LNCaP clone FGC (cell line): ENCODE measurements at regions not wholly inside any gene's neighbourhood (a gene's known extent, or its start where the extent isn't known, plus 50 kb on each side); places are given as distances from the start of the nearest gene placed in this dataset.
"Not testable (repeated sequence)": the region's sequence is repeated elsewhere in the genome, so short reads cannot be mapped to it uniquely, and the experiment has no call there.

Experiments used
- DNase-seq: peaks from one replicate; pipeline ENCODE4 v3.0.0-alpha.2; 2011; ENCODE audit warnings: low read depth
- H3K4me3 ChIP-seq: 2 replicates; pipeline ENCODE4 v1.5.1; 2011; ENCODE audit warnings: mild to moderate bottlenecking, low read depth, low read length, control low read depth
- CTCF ChIP-seq: IDR thresholded peaks from 2 replicates; pipeline ENCODE4 v1.5.1; 2012; ENCODE audit warnings: mild to moderate bottlenecking; ENCODE audit not compliant: control insufficient read depth, insufficient read depth; ENCODE audit errors: extremely low read depth

- H3K4me3 ChIP-seq: no peak overlapping the region
- DNase-seq: no peak
- no peak for TF ChIP-seq CTCF
These were observed 1024.0 kb upstream of the SLIT2 start for GRCh38 chr4:19227701-19228100.

GRCh38 chr4:19224820-19225219, 1026.9 kb upstream of the SLIT2 start:
- no peak overlapping the region for H3K4me3 ChIP-seq
- peak; percentile 42 for TF ChIP-seq CTCF
- peak; percentile 4 for DNase-seq

- H3K4me3 ChIP-seq: no peak overlapping the region
- no peak for TF ChIP-seq CTCF
- no peak for DNase-seq
These were observed 1035.2 kb upstream of the SLIT2 start for GRCh38 chr4:19216476-19216875.

- H3K4me3 ChIP-seq: no peak overlapping the region
- TF ChIP-seq CTCF: no peak
- no peak for DNase-seq
These were observed 1037.0 kb upstream of the SLIT2 start for GRCh38 chr4:19214591-19215186.

- TF ChIP-seq CTCF: no peak
- no peak overlapping the region for H3K4me3 ChIP-seq
- no peak for DNase-seq
These were observed 1038.3 kb upstream of the SLIT2 start for GRCh38 chr4:19213388-19213787.

- no peak overlapping the region for H3K4me3 ChIP-seq
- DNase-seq: no peak
- TF ChIP-seq CTCF: no peak
These were observed 1045.9 kb upstream of the SLIT2 start for GRCh38 chr4:19205853-19206252.

- not testable (repeated sequence) for DNase-seq
These were observed 1053.9 kb upstream of the SLIT2 start for GRCh38 chr4:19197838-19198237.

GRCh38 chr4:19195696-19196095, 1056.0 kb upstream of the SLIT2 start:
- TF ChIP-seq CTCF: no peak
- H3K4me3 ChIP-seq: no peak overlapping the region
- DNase-seq: no peak

More at GRCh38 chr4:19197838-19198237, 1053.9 kb upstream of the SLIT2 start:
- not testable (repeated sequence) for H3K4me3 ChIP-seq
